ENCODE measurements at regions not wholly inside any gene's neighbourhood (a gene's known extent, or its start where the extent isn't known, plus 50 kb on each side); places are given as distances from the start of the nearest gene placed in this dataset.

GRCh38 chrX:117301086-117301485 is 815.5 kb downstream of the KLHL13 start:
- no peak for TF ChIP-seq POLR2A (IDR thresholded peaks at IDR 0.05)
- no peak for TF ChIP-seq CTCF (IDR thresholded peaks at IDR 0.05)

All from vagina (tissue), 2 donors.